HepG2 (cell line): ENCODE measurements at regions not wholly inside any gene's neighbourhood (a gene's known extent, or its start where the extent isn't known, plus 50 kb on each side); places are given as distances from the start of the nearest gene placed in this dataset.

Experiments
- ATAC-seq: fragments of 200-7000 bp; cut with Tn5 transposase; 3 replicates; pipeline ENCODE4 v1.9.1; 2020; ENCODE audit warnings: mild to moderate bottlenecking, moderate library complexity
- BruUV-seq: library from RNA; stranded (reverse); fragments of 400-500 nt; replicated peaks from 2 replicates; lab custom pipeline; 2021; lab: Mats Ljungman, UMichigan
- CTCF ChIA-PET: fragments of 300-600 bp; formaldehyde crosslinking; extraction: SDS; loops from one replicate; lab custom pipeline; 2021; ENCODE audit warnings: low total read pairs, inconsistent platforms, low intra/inter-chr PET ratio; lab: Yijun Ruan, JAX
- POLR2A ChIA-PET: fragments of 350-600 bp; sonication (Branson Sonifier 250); formaldehyde crosslinking; loops from one replicate; lab custom pipeline; 2020; ENCODE audit warnings: antibody characterized with exemption, inconsistent platforms; lab: Yijun Ruan, JAX
- DNase-seq: peaks from one replicate; pipeline ENCODE4 v3.0.0-alpha.2; 2015; ENCODE audit warnings: low spot score
- FAIRE-seq: peaks from 3 replicates; lab custom pipeline; 2011; peaks lifted over from hg19 to GRCh38; lab: Jason Lieb, UNC
- H2AFZ ChIP-seq: one replicate; pipeline ENCODE4 v1.6.1; 2011; ENCODE audit warnings: low read length, inconsistent platforms
- H3K27ac ChIP-seq: fragments of 300-600 bp; 3 replicates; pipeline ENCODE4 v1.8.0; 2011; ENCODE audit warnings: mixed run types, mild to moderate bottlenecking, mixed read lengths, low read length, inconsistent platforms; ENCODE audit not compliant: insufficient read depth; ENCODE audit errors: extremely low read length
- H3K27me3 ChIP-seq, 2 experiments: fragments of 200-600 bp in 1 of 2; 2 replicates in 1 of 2; 3 replicates in 1 of 2; pipeline versions ENCODE4 v1.6.0 to v1.8.0; 2011; ENCODE audit warnings: low read length in 2 of 2, mild to moderate bottlenecking in 2 of 2, moderate library complexity in 2 of 2, inconsistent platforms in 1 of 2; ENCODE audit not compliant: insufficient read depth in 2 of 2, control insufficient read depth in 1 of 2
- H3K36me3 ChIP-seq, 2 experiments: fragments of 200-600 bp in 1 of 2; replicated peaks in 1 of 2; 2 replicates in 1 of 2; 3 replicates in 1 of 2; pipeline versions ENCODE4 v1.5.1 to v1.8.0; 2011; ENCODE audit warnings: low read length in 2 of 2, inconsistent platforms in 1 of 2; ENCODE audit not compliant: insufficient read depth in 2 of 2, control insufficient read depth in 1 of 2
- H3K4me1 ChIP-seq: 2 replicates; pipeline ENCODE4 v1.5.1; 2012; ENCODE audit warnings: low read length, inconsistent platforms; ENCODE audit not compliant: insufficient read depth
- H3K4me2 ChIP-seq: 2 replicates; pipeline ENCODE4 v1.6.0; 2011; ENCODE audit warnings: low read depth, low read length, inconsistent platforms
- H3K4me3 ChIP-seq, 3 experiments: fragments of 200-600 bp in 1 of 3; sonication (generic), shearing (Covaris generic) in 1 of 3; replicated peaks in 1 of 3; 2 replicates each; pipeline ENCODE4 v1.5.1; 2011 to 2016; ENCODE audit warnings: low read length in 3 of 3, inconsistent platforms in 2 of 3, low read depth in 2 of 3, mild to moderate bottlenecking in 2 of 3, control low read depth in 1 of 3, mixed read lengths in 1 of 3; ENCODE audit not compliant: insufficient read depth in 1 of 3
- H3K79me2 ChIP-seq: one replicate; pipeline ENCODE4 v1.6.1; 2011; ENCODE audit warnings: low read length, inconsistent platforms; ENCODE audit not compliant: insufficient read depth
- H3K9ac ChIP-seq: 2 replicates; pipeline ENCODE4 v1.6.0; 2011; ENCODE audit warnings: mild to moderate bottlenecking, low read depth, low read length, inconsistent platforms; ENCODE audit not compliant: insufficient read depth
- H3K9me3 ChIP-seq: 2 replicates; pipeline ENCODE4 v1.5.1; 2012; ENCODE audit warnings: mild to moderate bottlenecking, low read length
- H4K20me1 ChIP-seq: 2 replicates; pipeline ENCODE4 v1.6.0; 2011; ENCODE audit warnings: inconsistent platforms, mild to moderate bottlenecking, low read length, moderate library complexity; ENCODE audit not compliant: insufficient read depth
- AHR ChIP-seq: IDR thresholded peaks from 2 replicates; pipeline ENCODE4 v1.6.1; 2018; ENCODE audit warnings: missing genetic modification reagents, missing compliant biosample characterization
- DZIP1 ChIP-seq: sonication (generic); formaldehyde crosslinking; IDR thresholded peaks from 2 replicates; pipeline ENCODE4 v1.5.0; 2020; ENCODE audit warnings: mild to moderate bottlenecking, missing genetic modification reagents
- HNF1B ChIP-seq: sonication (generic); formaldehyde crosslinking; IDR thresholded peaks from 2 replicates; pipeline ENCODE4 v1.5.1; 2020; ENCODE audit warnings: mild to moderate bottlenecking, moderate library complexity, missing genetic modification reagents
- KAT7 ChIP-seq: IDR thresholded peaks from 2 replicates; pipeline ENCODE4 v1.6.1; 2018; ENCODE audit warnings: borderline replicate concordance, missing compliant biosample characterization
- KDM4B ChIP-seq: sonication (generic); formaldehyde crosslinking; IDR thresholded peaks from 2 replicates; pipeline ENCODE4 v1.4.0; 2020; ENCODE audit warnings: missing genetic modification reagents
- NR2C2 ChIP-seq: sonication (generic); formaldehyde crosslinking; IDR thresholded peaks from 2 replicates; pipeline ENCODE4 v1.4.0; 2020; ENCODE audit warnings: missing genetic modification reagents, mild to moderate bottlenecking, moderate library complexity, borderline replicate concordance
- RAD51 ChIP-seq: fragments of 450-650 bp; IDR thresholded peaks from 2 replicates; pipeline ENCODE4 v1.6.1; 2016; ENCODE audit warnings: borderline replicate concordance
- RFX1 ChIP-seq: fragments of 450-650 bp; IDR thresholded peaks from 2 replicates; pipeline ENCODE4 v1.6.1; 2017
- SYNCRIP ChIP-seq: fragments of 200-400 bp; formaldehyde crosslinking; IDR thresholded peaks from 2 replicates; pipeline ENCODE4 v1.6.1; 2018; ENCODE audit warnings: mild to moderate bottlenecking, low read depth, low read length; ENCODE audit not compliant: insufficient read depth
- TAF1 ChIP-seq: sonication (generic); formaldehyde crosslinking; IDR thresholded peaks from 2 replicates; pipeline ENCODE4 v1.4.0; 2020; ENCODE audit warnings: missing genetic modification reagents
- THRA ChIP-seq: sonication (generic); formaldehyde crosslinking; IDR thresholded peaks from 2 replicates; pipeline ENCODE4 v1.4.0; 2020; ENCODE audit warnings: missing genetic modification reagents, borderline replicate concordance
- TSC22D2 ChIP-seq: sonication (generic); formaldehyde crosslinking; IDR thresholded peaks from 2 replicates; pipeline ENCODE4 v1.5.1; 2020; ENCODE audit warnings: missing genetic modification reagents, mild to moderate bottlenecking, borderline replicate concordance
- ZBTB4 ChIP-seq: sonication (generic); formaldehyde crosslinking; IDR thresholded peaks from 2 replicates; pipeline ENCODE4 v1.4.0; 2020; ENCODE audit warnings: missing genetic modification reagents, mild to moderate bottlenecking, borderline replicate concordance
- ZNF101 ChIP-seq: sonication (generic); formaldehyde crosslinking; IDR thresholded peaks from 2 replicates; pipeline ENCODE4 v1.4.0; 2020; ENCODE audit warnings: mild to moderate bottlenecking, low read depth, missing genetic modification reagents, borderline replicate concordance
- ZNF136 ChIP-seq: sonication (generic); formaldehyde crosslinking; IDR thresholded peaks from 2 replicates; pipeline ENCODE4 v1.8.1; 2022; ENCODE audit warnings: low read depth, mild to moderate bottlenecking, moderate library complexity, missing genetic modification reagents
- ZNF678 ChIP-seq: sonication (generic); formaldehyde crosslinking; IDR thresholded peaks from 2 replicates; pipeline ENCODE4 v1.4.0; 2020; ENCODE audit warnings: mild to moderate bottlenecking, missing genetic modification reagents
- WGBS: methylation state at CpG from one replicate; pipeline ENCODE4 v1.1.6; 2017; ENCODE audit warnings: low lambda C conversion rate; 5-methylcytosine and 5-hydroxymethylcytosine counted together
- in situ Hi-C: cut with HindIII; loops from 2 replicates; pipeline ENCODE4 v1.10.0; 2017; ENCODE audit warnings: low pct_unique_long_range_greater_than_20kb; ENCODE audit not compliant: extremely low pct_ligation_motif_present
- intact Hi-C: fragments of 100-400 bp; cut with micrococcal nuclease; formaldehyde crosslinking; loops from one replicate; pipeline ENCODE4 v1.10.0; 2022; ENCODE audit not compliant: unreplicated experiment

GRCh38 chr14:26191671-26192070, 406.2 kb downstream of the NOVA1 start (continued):
- no peak for TF ChIP-seq ZNF678
- TF ChIP-seq RFX1, result no peak
- TF ChIP-seq HNF1B, result no peak
- TF ChIP-seq ZNF101 (CRISPR knock-in tag), result no peak
- TF ChIP-seq DZIP1 (CRISPR knock-in tag), result no peak
- no peak for TF ChIP-seq TAF1 (CRISPR knock-in tag)
- TF ChIP-seq AHR, result no peak
- no peak for TF ChIP-seq TSC22D2 (CRISPR knock-in tag)
- TF ChIP-seq NR2C2 (CRISPR knock-in tag), result no peak
- no peak for TF ChIP-seq ZNF136 (CRISPR knock-in tag)

GRCh38 chr14:26191123-26191522, 406.7 kb downstream of the NOVA1 start:
- FAIRE-seq (no peak), DNase-seq (no peak), ATAC-seq (0 out of 3 replicates have a peak, but pooled peaks have one; percentile 38)
- Histone ChIP-seq H3K4me2 (no peak overlapping the region), H3K4me3 (no peak overlapping the region), H3K36me3 (no peaks in the 10 kb centered on the region), H3K79me2 (no peaks in the 10 kb centered on the region), H3K27ac (no peak overlapping the region), H3K27me3 (no peaks in the 10 kb centered on the region), H2AFZ (no peak overlapping the region), H3K9me3 (peaks cover 94% of the 10 kb centered on the region), H4K20me1 (no peaks in the 10 kb centered on the region), H3K9ac (no peak overlapping the region), H3K4me1 (no peaks in the 10 kb centered on the region)
- POLR2A ChIA-PET, result no interaction called here
- WGBS, result 5% methylated on average over 4 of the region's 4 CpGs
- CTCF ChIA-PET, result no interaction called here
- intact Hi-C loops (no loop called here), in situ Hi-C loops (no loop called here)
- no TSS peak for BruUV-seq
- TF ChIP-seq KAT7, result no peak
- TF ChIP-seq THRA (CRISPR knock-in tag), result no peak
- no peak for TF ChIP-seq KDM4B (CRISPR knock-in tag)
- no peak for TF ChIP-seq ZBTB4 (CRISPR knock-in tag)
- TF ChIP-seq SYNCRIP, result no peak
- TF ChIP-seq RAD51, result no peak
